ENCODE measurements at regions not wholly inside any gene's neighbourhood (a gene's known extent, or its start where the extent isn't known, plus 50 kb on each side); places are given as distances from the start of the nearest gene placed in this dataset.

DNA sequence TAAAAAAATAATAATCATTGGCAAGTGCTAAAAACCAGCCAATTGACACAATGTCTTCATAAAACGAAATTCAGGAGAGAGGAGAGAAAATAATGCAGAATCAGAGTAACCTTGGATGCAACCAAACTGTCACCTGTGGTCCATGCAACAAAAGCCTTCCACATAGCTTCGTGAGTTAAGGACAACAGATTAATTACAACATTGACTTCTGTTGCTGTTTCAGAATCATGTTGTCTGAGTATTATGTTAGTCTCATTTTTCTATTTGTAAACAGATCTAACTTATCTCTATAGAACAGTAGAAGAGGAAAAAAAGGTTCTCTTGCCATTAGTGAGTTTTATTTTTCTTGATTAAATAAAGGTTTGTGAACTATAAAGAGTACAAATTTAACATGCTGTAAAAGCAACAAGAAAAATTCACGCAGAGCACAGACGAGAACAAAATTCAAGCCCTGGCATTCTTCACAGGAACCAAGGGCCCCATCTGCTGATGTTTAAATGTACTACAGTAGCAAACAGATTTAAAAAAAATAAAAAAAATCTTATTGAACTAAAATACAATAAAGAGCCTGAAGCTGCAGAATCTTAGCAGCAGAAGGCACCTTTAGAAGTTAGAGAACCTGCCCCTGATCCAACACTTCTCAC, 381.1 kb upstream of the PKN2 start:
- TF ChIP-seq, protein P1, sequence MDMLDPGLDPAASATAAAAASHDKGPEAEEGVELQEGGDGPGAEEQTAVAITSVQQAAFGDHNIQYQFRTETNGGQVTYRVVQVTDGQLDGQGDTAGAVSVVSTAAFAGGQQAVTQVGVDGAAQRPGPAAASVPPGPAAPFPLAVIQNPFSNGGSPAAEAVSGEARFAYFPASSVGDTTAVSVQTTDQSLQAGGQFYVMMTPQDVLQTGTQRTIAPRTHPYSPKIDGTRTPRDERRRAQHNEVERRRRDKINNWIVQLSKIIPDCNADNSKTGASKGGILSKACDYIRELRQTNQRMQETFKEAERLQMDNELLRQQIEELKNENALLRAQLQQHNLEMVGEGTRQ (CRISPR knock-in tag; IDR thresholded peaks at IDR 0.05): no peak
- no peak for TF ChIP-seq SMAD4 (CRISPR knock-in tag; IDR thresholded peaks at IDR 0.05)
